GM23338 (cell line): ENCODE measurements at regions not wholly inside any gene's neighbourhood (a gene's known extent, or its start where the extent isn't known, plus 50 kb on each side); places are given as distances from the start of the nearest gene placed in this dataset.

Source experiments
- ATAC-seq: fragments of 200-7000 bp; cut with Tn5 transposase; 3 replicates; pipeline ENCODE4 v1.9.1; 2020
- DNase-seq: peaks from one replicate; pipeline ENCODE4 v3.0.0-alpha.2; 2015; ENCODE audit warnings: low spot score
- H2AFZ ChIP-seq: fragments of 200-600 bp; sonication (generic); 2 replicates; pipeline ENCODE4 v1.8.0; 2016; ENCODE audit warnings: antibody characterized with exemption, mild to moderate bottlenecking, moderate library complexity
- H3F3A ChIP-seq: fragments of 200-600 bp; sonication (generic); replicated peaks from 2 replicates; pipeline ENCODE4 v1.8.0; 2017; ENCODE audit warnings: antibody characterized with exemption, mixed run types, low read depth
- H3K27ac ChIP-seq: fragments of 200-600 bp; sonication (generic); 2 replicates; pipeline ENCODE4 v1.6.1; 2016; ENCODE audit warnings: low read depth
- H3K27me3 ChIP-seq: fragments of 200-600 bp; sonication (generic); 2 replicates; pipeline ENCODE4 v1.8.0; 2016; ENCODE audit warnings: mild to moderate bottlenecking, mixed run types, moderate library complexity; ENCODE audit not compliant: insufficient read depth
- H3K36me3 ChIP-seq: fragments of 200-600 bp; sonication (generic); 2 replicates; pipeline ENCODE4 v1.8.0; 2016; ENCODE audit warnings: mild to moderate bottlenecking; ENCODE audit not compliant: insufficient read depth
- H3K4me1 ChIP-seq: fragments of 200-600 bp; sonication (generic); 2 replicates; pipeline ENCODE4 v1.8.0; 2016; ENCODE audit warnings: mild to moderate bottlenecking, moderate library complexity; ENCODE audit not compliant: insufficient read depth
- H3K4me2 ChIP-seq: fragments of 200-600 bp; sonication (generic); 2 replicates; pipeline ENCODE4 v1.7.1; 2017; ENCODE audit warnings: mixed run types
- H3K4me3 ChIP-seq: fragments of 200-600 bp; sonication (generic); 2 replicates; pipeline ENCODE4 v1.6.1; 2016; ENCODE audit warnings: mixed run types
- H3K79me2 ChIP-seq: fragments of 200-600 bp; sonication (generic); replicated peaks from 2 replicates; pipeline ENCODE4 v1.8.0; 2017; ENCODE audit warnings: mild to moderate bottlenecking; ENCODE audit not compliant: insufficient read depth
- H3K9me2 ChIP-seq: fragments of 200-600 bp; sonication (generic); 2 replicates; pipeline ENCODE4 v1.8.0; 2017; ENCODE audit not compliant: insufficient read depth
- H4K20me1 ChIP-seq: fragments of 200-600 bp; sonication (generic); replicated peaks from 2 replicates; pipeline ENCODE4 v1.8.0; 2017; ENCODE audit warnings: mild to moderate bottlenecking; ENCODE audit not compliant: insufficient read depth
- H3K27ac Mint-ChIP-seq: 2 replicates; pipeline ENCODE4 v1.8.0; 2020; ENCODE audit warnings: inconsistent platforms, mild to moderate bottlenecking, moderate library complexity, mixed read lengths
- H3K27me3 Mint-ChIP-seq: 3 replicates; pipeline ENCODE4 v1.8.0; 2022; ENCODE audit warnings: low read depth, mild to moderate bottlenecking, moderate library complexity, mixed read lengths, inconsistent platforms; ENCODE audit not compliant: insufficient read depth, poor library complexity
- H3K36me3 Mint-ChIP-seq: 3 replicates; pipeline ENCODE4 v1.8.0; 2021; ENCODE audit warnings: low read depth, mild to moderate bottlenecking, inconsistent platforms, moderate library complexity, mixed read lengths
- H3K4me1 Mint-ChIP-seq: 3 replicates; pipeline ENCODE4 v1.8.0; 2020; ENCODE audit warnings: mild to moderate bottlenecking, inconsistent platforms, mixed read lengths
- H3K4me3 Mint-ChIP-seq: 3 replicates; pipeline ENCODE4 v1.8.0; 2021; ENCODE audit warnings: moderate library complexity, mild to moderate bottlenecking, inconsistent platforms, mixed read lengths
- H3K9me3 Mint-ChIP-seq: 3 replicates; pipeline ENCODE4 v1.8.0; 2020; ENCODE audit warnings: moderate library complexity, mild to moderate bottlenecking, inconsistent platforms, mixed read lengths
- CREB1 ChIP-seq: fragments of 250-450 bp; sonication (Bioruptor Pico); IDR thresholded peaks from 2 replicates; pipeline ENCODE4 v1.5.0; 2020; ENCODE audit warnings: low read depth, mild to moderate bottlenecking, moderate library complexity
- STAT1 ChIP-seq: IDR thresholded peaks from one replicate; pipeline ENCODE4 v1.6.1; 2016; ENCODE audit warnings: antibody characterized with exemption; ENCODE audit not compliant: unreplicated experiment
- ZNF114 ChIP-seq: fragments of 250-450 bp; sonication (Bioruptor Pico); IDR thresholded peaks from 2 replicates; pipeline ENCODE4 v1.5.0; 2020; ENCODE audit warnings: mild to moderate bottlenecking, moderate library complexity
- TF ChIP-seq, protein P1 (sequence below): fragments of 250-450 bp; sonication (Bioruptor Pico); IDR thresholded peaks from 2 replicates; pipeline ENCODE4 v1.5.0; 2020; ENCODE audit warnings: mild to moderate bottlenecking, moderate library complexity
- TF ChIP-seq, protein P2 (sequence below): IDR thresholded peaks from 2 replicates; pipeline ENCODE4 v1.6.1; 2016; ENCODE audit warnings: antibody characterized with exemption

GRCh38 chr13:86974251-86974994 is 696.7 kb upstream of the SLITRK5 start:
- Histone ChIP-seq H3K27ac (no peak overlapping the region), H3K4me2 (no peak overlapping the region), H3K36me3 (no peaks in the 10 kb centered on the region), H4K20me1 (no peaks in the 10 kb centered on the region), H2AFZ (no peak overlapping the region), H3K4me1 (no peaks in the 10 kb centered on the region), H3K27me3 (no peaks in the 10 kb centered on the region), H3K4me3 (no peak overlapping the region), H3K79me2 (no peaks in the 10 kb centered on the region), H3F3A (no peaks in the 10 kb centered on the region), H3K9me2 (no peaks in the 10 kb centered on the region)
- DNase-seq (no peak), ATAC-seq (peak; percentile 68)
- TF ChIP-seq CREB1 (CRISPR knock-in tag): no peak
- TF ChIP-seq, protein P1, sequence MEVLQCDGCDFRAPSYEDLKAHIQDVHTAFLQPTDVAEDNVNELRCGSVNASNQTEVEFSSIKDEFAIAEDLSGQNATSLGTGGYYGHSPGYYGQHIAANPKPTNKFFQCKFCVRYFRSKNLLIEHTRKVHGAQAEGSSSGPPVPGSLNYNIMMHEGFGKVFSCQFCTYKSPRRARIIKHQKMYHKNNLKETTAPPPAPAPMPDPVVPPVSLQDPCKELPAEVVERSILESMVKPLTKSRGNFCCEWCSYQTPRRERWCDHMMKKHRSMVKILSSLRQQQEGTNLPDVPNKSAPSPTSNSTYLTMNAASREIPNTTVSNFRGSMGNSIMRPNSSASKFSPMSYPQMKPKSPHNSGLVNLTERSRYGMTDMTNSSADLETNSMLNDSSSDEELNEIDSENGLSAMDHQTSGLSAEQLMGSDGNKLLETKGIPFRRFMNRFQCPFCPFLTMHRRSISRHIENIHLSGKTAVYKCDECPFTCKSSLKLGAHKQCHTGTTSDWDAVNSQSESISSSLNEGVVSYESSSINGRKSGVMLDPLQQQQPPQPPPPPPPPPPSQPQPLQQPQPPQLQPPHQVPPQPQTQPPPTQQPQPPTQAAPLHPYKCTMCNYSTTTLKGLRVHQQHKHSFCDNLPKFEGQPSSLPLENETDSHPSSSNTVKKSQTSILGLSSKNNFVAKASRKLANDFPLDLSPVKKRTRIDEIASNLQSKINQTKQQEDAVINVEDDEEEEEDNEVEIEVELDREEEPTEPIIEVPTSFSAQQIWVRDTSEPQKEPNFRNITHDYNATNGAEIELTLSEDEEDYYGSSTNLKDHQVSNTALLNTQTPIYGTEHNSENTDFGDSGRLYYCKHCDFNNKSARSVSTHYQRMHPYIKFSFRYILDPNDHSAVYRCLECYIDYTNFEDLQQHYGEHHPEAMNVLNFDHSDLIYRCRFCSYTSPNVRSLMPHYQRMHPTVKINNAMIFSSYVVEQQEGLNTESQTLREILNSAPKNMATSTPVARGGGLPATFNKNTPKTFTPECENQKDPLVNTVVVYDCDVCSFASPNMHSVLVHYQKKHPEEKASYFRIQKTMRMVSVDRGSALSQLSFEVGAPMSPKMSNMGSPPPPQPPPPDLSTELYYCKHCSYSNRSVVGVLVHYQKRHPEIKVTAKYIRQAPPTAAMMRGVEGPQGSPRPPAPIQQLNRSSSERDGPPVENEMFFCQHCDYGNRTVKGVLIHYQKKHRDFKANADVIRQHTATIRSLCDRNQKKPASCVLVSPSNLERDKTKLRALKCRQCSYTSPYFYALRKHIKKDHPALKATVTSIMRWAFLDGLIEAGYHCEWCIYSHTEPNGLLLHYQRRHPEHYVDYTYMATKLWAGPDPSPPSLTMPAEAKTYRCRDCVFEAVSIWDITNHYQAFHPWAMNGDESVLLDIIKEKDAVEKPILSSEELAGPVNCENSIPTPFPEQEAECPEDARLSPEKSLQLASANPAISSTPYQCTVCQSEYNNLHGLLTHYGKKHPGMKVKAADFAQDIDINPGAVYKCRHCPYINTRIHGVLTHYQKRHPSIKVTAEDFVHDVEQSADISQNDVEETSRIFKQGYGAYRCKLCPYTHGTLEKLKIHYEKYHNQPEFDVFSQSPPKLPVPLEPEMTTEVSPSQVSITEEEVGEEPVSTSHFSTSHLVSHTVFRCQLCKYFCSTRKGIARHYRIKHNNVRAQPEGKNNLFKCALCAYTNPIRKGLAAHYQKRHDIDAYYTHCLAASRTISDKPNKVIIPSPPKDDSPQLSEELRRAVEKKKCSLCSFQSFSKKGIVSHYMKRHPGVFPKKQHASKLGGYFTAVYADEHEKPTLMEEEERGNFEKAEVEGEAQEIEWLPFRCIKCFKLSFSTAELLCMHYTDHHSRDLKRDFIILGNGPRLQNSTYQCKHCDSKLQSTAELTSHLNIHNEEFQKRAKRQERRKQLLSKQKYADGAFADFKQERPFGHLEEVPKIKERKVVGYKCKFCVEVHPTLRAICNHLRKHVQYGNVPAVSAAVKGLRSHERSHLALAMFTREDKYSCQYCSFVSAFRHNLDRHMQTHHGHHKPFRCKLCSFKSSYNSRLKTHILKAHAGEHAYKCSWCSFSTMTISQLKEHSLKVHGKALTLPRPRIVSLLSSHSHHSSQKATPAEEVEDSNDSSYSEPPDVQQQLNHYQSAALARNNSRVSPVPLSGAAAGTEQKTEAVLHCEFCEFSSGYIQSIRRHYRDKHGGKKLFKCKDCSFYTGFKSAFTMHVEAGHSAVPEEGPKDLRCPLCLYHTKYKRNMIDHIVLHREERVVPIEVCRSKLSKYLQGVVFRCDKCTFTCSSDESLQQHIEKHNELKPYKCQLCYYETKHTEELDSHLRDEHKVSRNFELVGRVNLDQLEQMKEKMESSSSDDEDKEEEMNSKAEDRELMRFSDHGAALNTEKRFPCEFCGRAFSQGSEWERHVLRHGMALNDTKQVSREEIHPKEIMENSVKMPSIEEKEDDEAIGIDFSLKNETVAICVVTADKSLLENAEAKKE: no peak
- no peak for TF ChIP-seq STAT1
- Mint-ChIP-seq H3K4me3 (no peak overlapping the region), H3K4me1 (peaks cover 12% of the 10 kb centered on the region), H3K27ac (no peak overlapping the region), H3K9me3 (no peaks in the 10 kb centered on the region), H3K27me3 (no peaks in the 10 kb centered on the region), H3K36me3 (no peaks in the 10 kb centered on the region)

DNA sequence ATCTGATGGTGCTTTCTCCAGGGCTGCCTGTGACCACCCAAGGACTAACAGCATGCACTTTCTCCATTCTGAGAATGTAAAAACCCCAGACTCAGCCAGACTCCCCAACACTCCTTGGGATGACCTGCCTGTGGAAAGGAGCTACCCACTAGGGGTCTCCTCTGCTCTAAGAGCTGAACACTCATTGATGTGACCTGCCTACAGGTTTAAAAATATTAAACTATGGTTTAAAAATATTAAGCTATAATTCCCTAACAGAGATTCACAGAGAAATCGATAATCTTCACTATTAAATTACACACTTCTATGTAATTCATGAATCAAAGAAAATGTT is 696.2 kb upstream of the SLITRK5 start:
- no peaks in the 10 kb centered on the region for H3K36me3 Mint-ChIP-seq
- Histone ChIP-seq H3K9me2 (no peaks in the 10 kb centered on the region), H3K4me2 (no peak overlapping the region), H3K4me3 (no peak overlapping the region), H3K27me3 (no peaks in the 10 kb centered on the region), H3F3A (no peaks in the 10 kb centered on the region), H3K79me2 (no peaks in the 10 kb centered on the region), H2AFZ (no peak overlapping the region), H3K36me3 (no peaks in the 10 kb centered on the region), H3K4me1 (no peaks in the 10 kb centered on the region), H4K20me1 (no peaks in the 10 kb centered on the region), H3K27ac (no peak overlapping the region)
- no peak overlapping the region for H3K4me3 Mint-ChIP-seq
- DNase-seq (peak; percentile 35), ATAC-seq (peak; percentile 87)
- peaks cover 12% of the 10 kb centered on the region for H3K4me1 Mint-ChIP-seq
- H3K27me3 Mint-ChIP-seq: no peaks in the 10 kb centered on the region
- H3K27ac Mint-ChIP-seq: no peak overlapping the region
- no peaks in the 10 kb centered on the region for H3K9me3 Mint-ChIP-seq
- no peak for TF ChIP-seq ZNF114 (CRISPR knock-in tag)
- TF ChIP-seq, protein P2, sequence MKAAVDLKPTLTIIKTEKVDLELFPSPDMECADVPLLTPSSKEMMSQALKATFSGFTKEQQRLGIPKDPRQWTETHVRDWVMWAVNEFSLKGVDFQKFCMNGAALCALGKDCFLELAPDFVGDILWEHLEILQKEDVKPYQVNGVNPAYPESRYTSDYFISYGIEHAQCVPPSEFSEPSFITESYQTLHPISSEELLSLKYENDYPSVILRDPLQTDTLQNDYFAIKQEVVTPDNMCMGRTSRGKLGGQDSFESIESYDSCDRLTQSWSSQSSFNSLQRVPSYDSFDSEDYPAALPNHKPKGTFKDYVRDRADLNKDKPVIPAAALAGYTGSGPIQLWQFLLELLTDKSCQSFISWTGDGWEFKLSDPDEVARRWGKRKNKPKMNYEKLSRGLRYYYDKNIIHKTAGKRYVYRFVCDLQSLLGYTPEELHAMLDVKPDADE: no peak
- TF ChIP-seq, protein P1: no peak
